Hepatocyte (in vitro differentiated cells): ENCODE measurements at regions not wholly inside any gene's neighbourhood (a gene's known extent, or its start where the extent isn't known, plus 50 kb on each side); places are given as distances from the start of the nearest gene placed in this dataset.

Source experiments
- DNase-seq: peaks from one replicate; pipeline ENCODE4 v3.0.0-alpha.2; 2016; ENCODE audit warnings: low spot score
- H2AFZ ChIP-seq: fragments of 200-600 bp; sonication (generic); 2 replicates; pipeline ENCODE4 v1.6.0; 2016; ENCODE audit warnings: antibody characterized with exemption, mild to moderate bottlenecking
- H3K27ac ChIP-seq: fragments of 200-600 bp; sonication (generic); 2 replicates; pipeline ENCODE4 v1.5.1; 2016; ENCODE audit warnings: mild to moderate bottlenecking
- H3K27me3 ChIP-seq: fragments of 200-600 bp; sonication (generic); 2 replicates; pipeline ENCODE4 v1.6.1; 2016
- H3K36me3 ChIP-seq: fragments of 200-600 bp; sonication (generic); replicated peaks from 2 replicates; pipeline ENCODE4 v1.5.1; 2016; ENCODE audit warnings: low read depth; ENCODE audit not compliant: insufficient read depth
- H3K4me1 ChIP-seq: fragments of 200-600 bp; sonication (generic); 2 replicates; pipeline ENCODE4 v1.5.1; 2016; ENCODE audit warnings: mild to moderate bottlenecking, moderate library complexity; ENCODE audit not compliant: insufficient read depth
- H3K4me2 ChIP-seq: fragments of 200-600 bp; sonication (generic); 2 replicates; pipeline ENCODE4 v1.6.0; 2016
- H3K4me3 ChIP-seq: fragments of 200-600 bp; sonication (generic); 2 replicates; pipeline ENCODE4 v1.5.1; 2016; ENCODE audit warnings: mild to moderate bottlenecking
- H3K79me2 ChIP-seq: fragments of 200-600 bp; sonication (generic); 2 replicates; pipeline ENCODE4 v1.6.0; 2017; ENCODE audit warnings: mild to moderate bottlenecking
- H3K9me2 ChIP-seq: fragments of 200-600 bp; sonication (generic); replicated peaks from 2 replicates; pipeline ENCODE4 v1.6.0; 2017; ENCODE audit warnings: mild to moderate bottlenecking; ENCODE audit not compliant: insufficient read depth
- H3K9me3 ChIP-seq: fragments of 200-600 bp; sonication (generic); 2 replicates; pipeline ENCODE4 v1.5.1; 2016; ENCODE audit warnings: low read depth, mild to moderate bottlenecking
- H4K20me1 ChIP-seq: fragments of 200-600 bp; sonication (generic); 2 replicates; pipeline ENCODE4 v1.6.0; 2016; ENCODE audit warnings: mild to moderate bottlenecking; ENCODE audit not compliant: insufficient read depth, poor library complexity, severe bottlenecking
- EZH2 ChIP-seq: fragments of 200-600 bp; sonication (generic); IDR thresholded peaks from 2 replicates; pipeline ENCODE4 v1.6.1; 2016; ENCODE audit warnings: antibody characterized with exemption, mild to moderate bottlenecking, borderline replicate concordance
- EZH2phosphoT487 ChIP-seq: fragments of 200-600 bp; sonication (generic); IDR thresholded peaks from one replicate; pipeline ENCODE4 v1.6.1; 2018; ENCODE audit warnings: antibody characterized with exemption, mild to moderate bottlenecking, low read depth, moderate library complexity; ENCODE audit not compliant: unreplicated experiment, severe bottlenecking
- WGBS: methylation state at CpG from one replicate; pipeline ENCODE4 v1.1.6; 2016; ENCODE audit warnings: low lambda C conversion rate; ENCODE audit errors: missing lambda C conversion rate; 5-methylcytosine and 5-hydroxymethylcytosine counted together
- TF ChIP-seq, protein P1 (sequence below): fragments of 200-600 bp; sonication (generic); IDR thresholded peaks from 2 replicates; pipeline ENCODE4 v1.5.1; 2016; ENCODE audit warnings: antibody characterized with exemption, mild to moderate bottlenecking; ENCODE audit not compliant: poor library complexity

- Histone ChIP-seq H3K9me2 (no peaks in the 10 kb centered on the region), H4K20me1 (no peaks in the 10 kb centered on the region), H3K4me2 (no peak overlapping the region), H3K79me2 (no peaks in the 10 kb centered on the region), H2AFZ (no peak overlapping the region), H3K4me3 (no peak overlapping the region), H3K36me3 (no peaks in the 10 kb centered on the region), H3K9me3 (no peaks in the 10 kb centered on the region), H3K4me1 (no peaks in the 10 kb centered on the region), H3K27me3 (no peaks in the 10 kb centered on the region), H3K27ac (no peak overlapping the region)
- 95% methylated on average over 16 of the region's 17 CpGs for WGBS
- TF ChIP-seq EZH2phosphoT487, result no peak
- no peak for TF ChIP-seq EZH2
- TF ChIP-seq, protein P1, sequence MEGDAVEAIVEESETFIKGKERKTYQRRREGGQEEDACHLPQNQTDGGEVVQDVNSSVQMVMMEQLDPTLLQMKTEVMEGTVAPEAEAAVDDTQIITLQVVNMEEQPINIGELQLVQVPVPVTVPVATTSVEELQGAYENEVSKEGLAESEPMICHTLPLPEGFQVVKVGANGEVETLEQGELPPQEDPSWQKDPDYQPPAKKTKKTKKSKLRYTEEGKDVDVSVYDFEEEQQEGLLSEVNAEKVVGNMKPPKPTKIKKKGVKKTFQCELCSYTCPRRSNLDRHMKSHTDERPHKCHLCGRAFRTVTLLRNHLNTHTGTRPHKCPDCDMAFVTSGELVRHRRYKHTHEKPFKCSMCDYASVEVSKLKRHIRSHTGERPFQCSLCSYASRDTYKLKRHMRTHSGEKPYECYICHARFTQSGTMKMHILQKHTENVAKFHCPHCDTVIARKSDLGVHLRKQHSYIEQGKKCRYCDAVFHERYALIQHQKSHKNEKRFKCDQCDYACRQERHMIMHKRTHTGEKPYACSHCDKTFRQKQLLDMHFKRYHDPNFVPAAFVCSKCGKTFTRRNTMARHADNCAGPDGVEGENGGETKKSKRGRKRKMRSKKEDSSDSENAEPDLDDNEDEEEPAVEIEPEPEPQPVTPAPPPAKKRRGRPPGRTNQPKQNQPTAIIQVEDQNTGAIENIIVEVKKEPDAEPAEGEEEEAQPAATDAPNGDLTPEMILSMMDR, result no peak
- no peak for DNase-seq
Measured at GRCh38 chr7:51477819-51478218, 161.2 kb upstream of the COBL start.

- H3K4me1 ChIP-seq, result no peaks in the 10 kb centered on the region
- no peak overlapping the region for H3K27ac ChIP-seq
- no peaks in the 10 kb centered on the region for H3K9me3 ChIP-seq
- H3K4me3 ChIP-seq, result no peak overlapping the region
- 90% methylated on average over 8 of the region's 8 CpGs for WGBS
- H3K27me3 ChIP-seq, result peaks cover under 1% of the 10 kb centered on the region
- no peaks in the 10 kb centered on the region for H4K20me1 ChIP-seq
- no peaks in the 10 kb centered on the region for H3K9me2 ChIP-seq
- no peaks in the 10 kb centered on the region for H3K36me3 ChIP-seq
- H3K4me2 ChIP-seq, result no peak overlapping the region
- no peak for DNase-seq
- TF ChIP-seq EZH2 (no peak), EZH2phosphoT487 (no peak)
- TF ChIP-seq, protein P1, result no peak
- no peaks in the 10 kb centered on the region for H3K79me2 ChIP-seq
- no peak overlapping the region for H2AFZ ChIP-seq
Measured at GRCh38 chr7:51477323-51477722, 160.7 kb upstream of the COBL start.

GRCh38 chr7:51476026-51476425, 159.4 kb upstream of the COBL start:
- TF ChIP-seq EZH2 (no peak), EZH2phosphoT487 (no peak)
- TF ChIP-seq, protein P1, result no peak
- no peak overlapping the region for H2AFZ ChIP-seq
- H3K4me1 ChIP-seq, result no peaks in the 10 kb centered on the region
- H3K79me2 ChIP-seq, result no peaks in the 10 kb centered on the region
- no peaks in the 10 kb centered on the region for H3K36me3 ChIP-seq
- no peak overlapping the region for H3K27ac ChIP-seq
- H3K4me2 ChIP-seq, result no peak overlapping the region
- no peak overlapping the region for H3K4me3 ChIP-seq
- peaks cover 9% of the 10 kb centered on the region for H3K27me3 ChIP-seq
- no peaks in the 10 kb centered on the region for H3K9me3 ChIP-seq
- H3K9me2 ChIP-seq, result no peaks in the 10 kb centered on the region
- DNase-seq, result no peak
- no peaks in the 10 kb centered on the region for H4K20me1 ChIP-seq
- WGBS, result 72% methylated on average over 13 of the region's 13 CpGs

- H3K79me2 ChIP-seq, result no peaks in the 10 kb centered on the region
- H3K9me3 ChIP-seq, result no peaks in the 10 kb centered on the region
- H3K4me2 ChIP-seq, result no peak overlapping the region
- no peak overlapping the region for H3K4me3 ChIP-seq
- no peaks in the 10 kb centered on the region for H3K9me2 ChIP-seq
- no peaks in the 10 kb centered on the region for H4K20me1 ChIP-seq
- no peak for TF ChIP-seq EZH2
- TF ChIP-seq EZH2phosphoT487, result no peak
- TF ChIP-seq, protein P1, result no peak
- H2AFZ ChIP-seq, result no peak overlapping the region
- H3K4me1 ChIP-seq, result no peaks in the 10 kb centered on the region
- no peaks in the 10 kb centered on the region for H3K36me3 ChIP-seq
- H3K27ac ChIP-seq, result no peak overlapping the region
- peaks cover 9% of the 10 kb centered on the region for H3K27me3 ChIP-seq
- DNase-seq, result no peak
- WGBS, result 95% methylated on average over 6 of the region's 6 CpGs
Measured at GRCh38 chr7:51472873-51473272, 156.3 kb upstream of the COBL start.
